HG02798 (cell line): ENCODE measurements at regions not wholly inside any gene's neighbourhood (a gene's known extent, or its start where the extent isn't known, plus 50 kb on each side); places are given as distances from the start of the nearest gene placed in this dataset.
"Not testable (repeated sequence)": the region's sequence is repeated elsewhere in the genome, so short reads cannot be mapped to it uniquely, and the experiment has no call there.

Experiments
- ATAC-seq: cut with Tn5 transposase; IDR thresholded peaks from one replicate; pipeline ENCODE4 v1.9.1; 2021; ENCODE audit warnings: mild to moderate bottlenecking; ENCODE audit not compliant: unreplicated experiment, poor library complexity

GRCh38 chr1:73859227-73859626 lies 338.7 kb downstream of the LRRIQ3 start:
- no peak for ATAC-seq

- no peak for ATAC-seq
Measured at GRCh38 chr1:73854527-73854926, 343.4 kb downstream of the LRRIQ3 start.

GRCh38 chr1:73842436-73842835 lies 355.5 kb downstream of the LRRIQ3 start:
- ATAC-seq: no peak

GRCh38 chr1:73839922-73840321 lies 358.1 kb downstream of the LRRIQ3 start:
- ATAC-seq: no peak

- no peak for ATAC-seq
Measured at GRCh38 chr1:73832276-73833181, 365.4 kb downstream of the LRRIQ3 start.

- ATAC-seq: not testable (repeated sequence)
Measured at GRCh38 chr1:73827283-73827682, 370.7 kb downstream of the LRRIQ3 start.

- no peak for ATAC-seq
Measured at GRCh38 chr1:73824065-73824464, 373.9 kb downstream of the LRRIQ3 start.

GRCh38 chr1:73821520-73821919 lies 376.5 kb downstream of the LRRIQ3 start:
- ATAC-seq: peak; percentile 83

- peak; percentile 38 for ATAC-seq
Measured at GRCh38 chr1:73820843-73821242, 377.1 kb downstream of the LRRIQ3 start.

GRCh38 chr1:73813716-73814115 lies 384.3 kb downstream of the LRRIQ3 start:
- no peak for ATAC-seq

GRCh38 chr1:73813236-73813635 lies 384.7 kb downstream of the LRRIQ3 start:
- ATAC-seq: no peak

- ATAC-seq: no peak
Measured at GRCh38 chr1:73811798-73812197, 386.2 kb downstream of the LRRIQ3 start.

GRCh38 chr1:73804935-73805334 lies 393.0 kb downstream of the LRRIQ3 start:
- no peak for ATAC-seq

GRCh38 chr1:73803380-73803779 lies 394.6 kb downstream of the LRRIQ3 start:
- ATAC-seq: no peak

- ATAC-seq: no peak
Measured at GRCh38 chr1:73801912-73802429, 396.0 kb downstream of the LRRIQ3 start.

- ATAC-seq: no peak
Measured at GRCh38 chr1:73800376-73800775, 397.6 kb downstream of the LRRIQ3 start.

GRCh38 chr1:73789965-73790364 lies 408.0 kb downstream of the LRRIQ3 start:
- no peak for ATAC-seq

GRCh38 chr1:73784026-73784425 lies 413.9 kb downstream of the LRRIQ3 start:
- no peak for ATAC-seq

- ATAC-seq: no peak
Measured at GRCh38 chr1:73783352-73783751, 414.6 kb downstream of the LRRIQ3 start.

- ATAC-seq: no peak
Measured at GRCh38 chr1:73782901-73783300, 415.1 kb downstream of the LRRIQ3 start.

- ATAC-seq: no peak
Measured at GRCh38 chr1:73781251-73781650, 416.7 kb downstream of the LRRIQ3 start.

- ATAC-seq: no peak
Measured at GRCh38 chr1:73778471-73778870, 419.5 kb downstream of the LRRIQ3 start.
